GM23248 (cell line): ENCODE measurements at regions not wholly inside any gene's neighbourhood (a gene's known extent, or its start where the extent isn't known, plus 50 kb on each side); places are given as distances from the start of the nearest gene placed in this dataset.

Experiments
- DNase-seq: peaks from one replicate; pipeline ENCODE4 v3.0.0-alpha.2; 2015
- H2AFZ ChIP-seq: fragments of 200-600 bp; sonication (generic); 2 replicates; pipeline ENCODE4 v1.6.1; 2016; ENCODE audit warnings: antibody characterized with exemption
- H3F3A ChIP-seq: fragments of 200-600 bp; sonication (generic); 2 replicates; pipeline ENCODE4 v1.6.1; 2016; ENCODE audit warnings: mild to moderate bottlenecking, antibody characterized with exemption, mixed run types; ENCODE audit not compliant: insufficient read depth
- H3K27ac ChIP-seq: fragments of 200-600 bp; sonication (generic); 2 replicates; pipeline ENCODE4 v1.5.1; 2016; ENCODE audit warnings: mild to moderate bottlenecking
- H3K27me3 ChIP-seq: fragments of 200-600 bp; sonication (generic); replicated peaks from 2 replicates; pipeline ENCODE4 v1.6.1; 2016; ENCODE audit warnings: mild to moderate bottlenecking; ENCODE audit not compliant: insufficient read depth
- H3K36me3 ChIP-seq: fragments of 200-600 bp; sonication (generic); 2 replicates; pipeline ENCODE4 v1.6.1; 2016; ENCODE audit warnings: low read depth, mild to moderate bottlenecking
- H3K4me1 ChIP-seq: fragments of 200-600 bp; sonication (generic); 2 replicates; pipeline ENCODE4 v1.6.1; 2016; ENCODE audit warnings: mild to moderate bottlenecking; ENCODE audit not compliant: insufficient read depth
- H3K4me2 ChIP-seq: fragments of 200-600 bp; sonication (generic); one replicate; pipeline ENCODE4 v1.6.1; 2016; ENCODE audit warnings: mild to moderate bottlenecking; ENCODE audit not compliant: unreplicated experiment
- H3K4me3 ChIP-seq: fragments of 200-600 bp; sonication (generic); 2 replicates; pipeline ENCODE4 v1.5.1; 2016; ENCODE audit warnings: mild to moderate bottlenecking
- H3K79me2 ChIP-seq: fragments of 200-600 bp; sonication (generic); 2 replicates; pipeline ENCODE4 v1.6.1; 2016; ENCODE audit warnings: mild to moderate bottlenecking; ENCODE audit not compliant: insufficient read depth
- H3K9ac ChIP-seq: fragments of 200-600 bp; sonication (generic); 2 replicates; pipeline ENCODE4 v1.6.1; 2016; ENCODE audit warnings: mild to moderate bottlenecking
- H3K9me2 ChIP-seq: fragments of 200-600 bp; sonication (generic); 2 replicates; pipeline ENCODE4 v1.6.1; 2016; ENCODE audit warnings: mixed run types, mild to moderate bottlenecking, moderate library complexity; ENCODE audit not compliant: insufficient read depth
- H3K9me3 ChIP-seq: fragments of 200-600 bp; sonication (generic); one replicate; pipeline ENCODE4 v1.6.1; 2017; ENCODE audit warnings: low read depth
- H4K20me1 ChIP-seq: fragments of 200-600 bp; sonication (generic); 2 replicates; pipeline ENCODE4 v1.6.0; 2016; ENCODE audit not compliant: insufficient read depth
- EZH2 ChIP-seq: fragments of 200-600 bp; sonication (generic); IDR thresholded peaks from 2 replicates; pipeline ENCODE4 v1.6.1; 2018; ENCODE audit warnings: antibody characterized with exemption, mild to moderate bottlenecking; ENCODE audit not compliant: insufficient read depth, poor library complexity, severe bottlenecking
- EZH2phosphoT487 ChIP-seq: fragments of 200-600 bp; sonication (generic); IDR thresholded peaks from 2 replicates; pipeline ENCODE4 v1.6.1; 2018; ENCODE audit warnings: antibody characterized with exemption, moderate library complexity, mild to moderate bottlenecking, low read depth; ENCODE audit not compliant: insufficient read depth
- WGBS, 2 experiments: methylation state at CpG; one replicate each; pipeline ENCODE4 v1.1.6; 2015 to 2017; ENCODE audit warnings: low lambda C conversion rate in 2 of 2, low coverage in 1 of 2; ENCODE audit errors: missing lambda C conversion rate in 2 of 2; 5-methylcytosine and 5-hydroxymethylcytosine counted together
- in situ Hi-C: fragments of 300-500 bp; cut with MboI; formaldehyde crosslinking; loops from 2 replicates; pipeline ENCODE4 v1.15.0; 2020

DNA sequence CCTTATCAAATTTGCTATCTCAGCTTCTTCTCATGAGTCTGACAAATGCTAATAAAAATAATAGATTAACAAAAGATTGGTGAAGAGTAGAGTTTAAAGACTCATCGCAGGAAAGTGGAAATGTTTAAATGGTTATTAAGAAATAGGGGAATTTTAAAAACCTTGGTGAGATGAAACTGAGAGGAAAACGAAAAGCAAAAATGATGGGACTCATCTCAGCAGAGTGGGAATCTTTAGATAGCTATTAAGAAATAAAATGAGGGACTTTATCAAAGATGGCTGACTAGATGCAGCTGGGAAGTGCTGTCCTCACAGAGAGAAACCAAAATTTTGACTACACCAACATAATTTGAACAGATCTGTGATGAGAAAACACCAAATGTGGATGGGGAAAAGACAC lies 79.2 kb upstream of the CD163 start:
- Histone ChIP-seq H3K36me3 (no peaks in the 10 kb centered on the region), H4K20me1 (no peaks in the 10 kb centered on the region), H3F3A (no peaks in the 10 kb centered on the region), H3K4me2 (no peak overlapping the region), H3K79me2 (no peaks in the 10 kb centered on the region), H3K9me3 (no peaks in the 10 kb centered on the region), H3K4me3 (no peak overlapping the region), H3K9me2 (no peaks in the 10 kb centered on the region), H2AFZ (no peak overlapping the region), H3K4me1 (no peaks in the 10 kb centered on the region), H3K27me3 (no peaks in the 10 kb centered on the region), H3K27ac (no peak overlapping the region), H3K9ac (no peak overlapping the region)
- TF ChIP-seq EZH2phosphoT487 = no peak
- no peak for TF ChIP-seq EZH2
- in situ Hi-C loops = no loop called here
- no peak for DNase-seq
- 13 to 30% methylated on average over 2 of the region's 2 CpGs for WGBS, 2 experiments

DNA sequence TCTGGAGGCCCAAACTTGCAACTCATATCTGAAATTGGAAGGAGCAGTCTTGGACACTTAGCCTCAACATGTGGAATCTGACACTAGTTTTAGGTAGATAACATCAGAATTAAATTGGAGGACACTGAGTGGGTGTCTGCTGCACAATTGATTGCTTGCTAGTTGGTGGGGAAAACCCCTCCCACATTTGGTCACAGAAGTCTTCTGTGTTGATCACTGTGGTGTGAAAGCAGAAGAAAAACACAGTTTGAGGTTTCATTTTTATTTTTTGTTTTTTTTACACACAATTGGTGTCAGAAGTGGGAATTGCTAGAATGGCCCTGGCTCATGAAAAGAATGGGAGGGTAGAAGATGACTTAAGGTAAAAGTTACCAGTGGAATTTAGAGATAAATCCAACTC lies 78.0 kb upstream of the CD163 start:
- no peaks in the 10 kb centered on the region for H3K36me3 ChIP-seq
- no peak for TF ChIP-seq EZH2
- no peak for TF ChIP-seq EZH2phosphoT487

GRCh38 chr12:7581046-7581445 lies 77.5 kb upstream of the CD163 start:
- no peak overlapping the region for H2AFZ ChIP-seq
- no peaks in the 10 kb centered on the region for H3K9me2 ChIP-seq
- H3K27me3 ChIP-seq = no peaks in the 10 kb centered on the region
- no peak for DNase-seq
- no peak overlapping the region for H3K9ac ChIP-seq
- in situ Hi-C loops = no loop called here
- H3K36me3 ChIP-seq = no peaks in the 10 kb centered on the region
- no peaks in the 10 kb centered on the region for H3F3A ChIP-seq
- no peak overlapping the region for H3K4me3 ChIP-seq
- H3K4me2 ChIP-seq = no peak overlapping the region
- no peak overlapping the region for H3K27ac ChIP-seq
- H3K79me2 ChIP-seq = no peaks in the 10 kb centered on the region
- no peak for TF ChIP-seq EZH2phosphoT487
- H4K20me1 ChIP-seq = no peaks in the 10 kb centered on the region
- WGBS, 2 experiments = 20 to 22% methylated on average over 2 of the region's 2 CpGs
- no peaks in the 10 kb centered on the region for H3K4me1 ChIP-seq
- H3K9me3 ChIP-seq = no peaks in the 10 kb centered on the region

More for the DNA sequence above, 78.0 kb upstream of the CD163 start:
- Histone ChIP-seq H3K4me2 (no peak overlapping the region), H3K27me3 (no peaks in the 10 kb centered on the region), H2AFZ (no peak overlapping the region), H3K79me2 (no peaks in the 10 kb centered on the region), H3F3A (no peaks in the 10 kb centered on the region), H3K9me2 (no peaks in the 10 kb centered on the region), H3K9ac (no peak overlapping the region), H3K27ac (no peak overlapping the region), H3K9me3 (no peaks in the 10 kb centered on the region), H3K4me3 (no peak overlapping the region), H3K4me1 (no peaks in the 10 kb centered on the region), H4K20me1 (no peaks in the 10 kb centered on the region)
- no peak for DNase-seq
- in situ Hi-C loops = no loop called here

DNA sequence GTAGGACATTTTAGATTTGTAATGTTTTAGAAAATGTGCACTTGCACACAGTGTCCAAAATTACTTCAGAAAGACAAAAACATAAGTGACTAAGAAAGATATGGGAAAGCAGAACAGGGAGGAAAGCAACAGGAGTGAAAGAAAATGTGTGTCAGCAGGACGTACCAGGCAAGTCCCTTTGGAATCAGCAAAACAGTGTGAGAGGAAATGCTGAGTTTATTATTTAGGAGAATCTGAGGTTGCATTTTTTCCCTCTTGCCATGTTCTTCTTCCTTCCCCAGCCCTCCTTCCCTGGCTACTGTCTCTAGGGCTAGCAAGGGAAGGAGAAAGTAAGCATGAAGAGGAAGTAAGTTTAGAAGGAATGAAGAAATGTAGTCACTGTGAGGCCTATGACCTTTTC lies 67.7 kb upstream of the CD163 start:
- Histone ChIP-seq H3K9me2 (no peaks in the 10 kb centered on the region), H4K20me1 (no peaks in the 10 kb centered on the region), H3K4me2 (no peak overlapping the region), H3K79me2 (no peaks in the 10 kb centered on the region), H3K9me3 (no peaks in the 10 kb centered on the region), H3K4me1 (no peaks in the 10 kb centered on the region), H3K4me3 (no peak overlapping the region), H2AFZ (0 out of 2 replicates have a peak overlapping the region, but pooled peaks have one; percentile 29), H3K27me3 (no peaks in the 10 kb centered on the region; the same call in 1 of the 2 replicates), H3F3A (no peaks in the 10 kb centered on the region), H3K36me3 (no peaks in the 10 kb centered on the region), H3K27ac (no peak overlapping the region), H3K9ac (no peak overlapping the region)
- DNase-seq = no peak
- WGBS, 2 experiments = 7 to 12% methylated on average over 1 of the region's 1 CpG
- in situ Hi-C loops = no loop called here
- TF ChIP-seq EZH2phosphoT487 = no peak
- no peak for TF ChIP-seq EZH2

DNA sequence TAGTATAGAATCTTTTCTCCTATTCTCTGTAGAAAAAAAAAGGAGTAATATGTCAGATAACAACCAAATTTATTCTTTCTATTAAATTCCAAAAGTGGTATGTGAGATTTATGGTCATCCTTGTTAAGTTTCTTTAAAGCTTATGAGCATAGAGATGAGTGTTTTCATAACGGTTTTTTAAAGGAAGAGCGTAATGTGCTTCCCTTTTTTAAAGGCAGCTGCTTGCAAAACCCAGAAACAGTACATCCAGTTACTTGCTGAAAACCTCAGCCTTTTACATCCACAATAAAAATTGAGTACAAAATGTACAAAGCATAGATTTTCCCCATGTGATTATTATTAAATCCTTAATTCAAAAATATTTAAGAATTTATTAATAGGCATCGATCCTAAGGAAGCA lies 53.6 kb upstream of the CD163 start:
- H3K4me1 ChIP-seq = peaks cover 19% of the 10 kb centered on the region
- WGBS, 2 experiments = 23 to 34% methylated on average over 3 of the region's 3 CpGs
- in situ Hi-C loops = no loop called here
- no peak overlapping the region for H3K4me3 ChIP-seq
- no peaks in the 10 kb centered on the region for H3K36me3 ChIP-seq
- H3K4me2 ChIP-seq = no peak overlapping the region
- no peaks in the 10 kb centered on the region for H4K20me1 ChIP-seq
- H2AFZ ChIP-seq = peak overlapping the region; percentile 75
- no peak overlapping the region for H3K9ac ChIP-seq
- H3K27ac ChIP-seq = no peak overlapping the region
- no peaks in the 10 kb centered on the region for H3K9me2 ChIP-seq
- no peaks in the 10 kb centered on the region for H3K9me3 ChIP-seq
- H3F3A ChIP-seq = peaks cover 3% of the 10 kb centered on the region; the same call in 1 of the 2 replicates
- H3K79me2 ChIP-seq = no peaks in the 10 kb centered on the region
- TF ChIP-seq EZH2 (no peak), EZH2phosphoT487 (no peak)
- DNase-seq = no peak
- no peaks in the 10 kb centered on the region for H3K27me3 ChIP-seq
